ENCODE measurements at regions not wholly inside any gene's neighbourhood (a gene's known extent, or its start where the extent isn't known, plus 50 kb on each side); places are given as distances from the start of the nearest gene placed in this dataset.

- TF ChIP-seq CTCF (conservative IDR thresholded peaks at IDR 0.05) (no peak), EZH2 (IDR thresholded peaks at IDR 0.05; ENCODE audit: low read depth) (no peak)
Measured at GRCh38 chr7:25431956-25432450, 203.7 kb upstream of the NPVF start.
